ENCODE measurements at regions not wholly inside any gene's neighbourhood (a gene's known extent, or its start where the extent isn't known, plus 50 kb on each side); places are given as distances from the start of the nearest gene placed in this dataset.

GRCh38 chr3:160114355-160114995, 110.7 kb upstream of the C3orf80 start:
- Histone ChIP-seq H3K23me2 (ENCODE audit: low read depth, low read length) (no peaks in the 10 kb centered on the region), H3K4me2 (ENCODE audit: insufficient read depth in 1 of 2, low read depth in 2 of 2, low read length in 2 of 2) (no peak overlapping the region), H3K27me3 (replicated peaks in 1 of 4; ENCODE audit: control insufficient read depth in 3 of 4, extremely low read depth in 1 of 4, insufficient read depth in 3 of 4, low read length in 3 of 4) (no peaks in the 10 kb centered on the region), H4K91ac (replicated peaks; ENCODE audit: insufficient read length, low read length) (no peak overlapping the region), H3K9ac (replicated peaks in 1 of 4; ENCODE audit: extremely low read depth in 1 of 4, low read depth in 3 of 4, low read length in 3 of 4) (no peak overlapping the region), H3K14ac (ENCODE audit: insufficient read length) (no peak overlapping the region), H2BK12ac (ENCODE audit: low read depth, low read length) (no peak overlapping the region), H3K4me3 (ENCODE audit: extremely low read depth in 1 of 4, insufficient read depth in 2 of 4, low read depth in 3 of 4, low read length in 4 of 4) (no peak overlapping the region), H2AK5ac (ENCODE audit: low read depth, low read length) (no peak overlapping the region), H4K20me1 (replicated peaks in 1 of 2; ENCODE audit: control insufficient read depth in 1 of 2, insufficient read depth in 2 of 2, low read length in 2 of 2) (no peaks in the 10 kb centered on the region), H4K8ac (ENCODE audit: extremely low read depth, insufficient read depth, low read length) (no peak overlapping the region), H3K9me3 (ENCODE audit: insufficient read depth in 2 of 2, low read depth in 1 of 2, low read length in 1 of 2) (no peaks in the 10 kb centered on the region), H3K18ac (ENCODE audit: extremely low read depth, low read length) (no peak overlapping the region), H3K56ac (replicated peaks; ENCODE audit: insufficient read length, low read depth, low read length) (no peak overlapping the region), H4K5ac (ENCODE audit: insufficient read length, low read depth, low read length) (no peak overlapping the region), H3K4ac (replicated peaks; ENCODE audit: insufficient read length, low read depth, low read length) (no peak overlapping the region), H3K36me3 (ENCODE audit: control insufficient read depth in 2 of 4, insufficient read depth in 4 of 4, low read length in 3 of 4) (no peaks in the 10 kb centered on the region), H3K27ac (ENCODE audit: low read depth, low read length) (no peak overlapping the region), H2BK5ac (ENCODE audit: low read depth, low read length) (no peak overlapping the region), H2BK20ac (ENCODE audit: low read length) (no peak overlapping the region), H2BK15ac (ENCODE audit: low read length) (no peak overlapping the region), H2AFZ (ENCODE audit: low read length) (no peak overlapping the region), H3K23ac (ENCODE audit: insufficient read length) (no peak overlapping the region), H3K79me1 (ENCODE audit: low read depth, low read length) (no peaks in the 10 kb centered on the region), H2BK120ac (replicated peaks; ENCODE audit: low read depth, low read length) (no peak overlapping the region), H3K4me1 (replicated peaks in 1 of 4; ENCODE audit: control insufficient read depth in 3 of 4, insufficient read depth in 4 of 4, low read length in 3 of 4) (no peaks in the 10 kb centered on the region; a peak in 1 of 7 replicates), H3K79me2 (ENCODE audit: control insufficient read depth in 1 of 2, insufficient read depth in 2 of 2, low read length in 2 of 2) (no peaks in the 10 kb centered on the region)
- FAIRE-seq, result no peak
- ChIA-PET CTCF (ENCODE audit: partially characterized antibody) (interaction anchor here (1.0 kb wide), 1 partner anchor 82 kb away, joined by 4 read pairs; no protein-coding TSS in a partner anchor), POLR2A (ENCODE audit: partially characterized antibody) (no interaction called here)
- no peak for TF ChIP-seq TAF1 (IDR thresholded peaks at IDR 0.05; ENCODE audit: low read depth, low read length)
- no peak for TF ChIP-seq SP2 (IDR thresholded peaks at IDR 0.05; ENCODE audit: low read length)
- no peak for TF ChIP-seq BCL11A (IDR thresholded peaks at IDR 0.05; ENCODE audit: low read depth in 2 of 2, low read length in 2 of 2)
- TF ChIP-seq POLR2AphosphoS5 (IDR thresholded peaks at IDR 0.05; ENCODE audit: low read depth, low read length), result no peak
- DNase-seq (ENCODE audit: low read depth in 1 of 2, low spot score in 2 of 2), result no peak
- WGBS, 2 experiments (ENCODE audit: extremely low coverage in 1 of 2, insufficient coverage in 1 of 2, insufficient read length in 1 of 2, insufficient replicate concordance in 2 of 2, low coverage in 1 of 2, low lambda C conversion rate in 2 of 2, missing lambda C conversion rate in 1 of 2), result 89% methylated on average over 9 of the region's 9 CpGs; no CpG with 5 or more reads in 1 of the 2 experiments

Data from H1 (cell line).